HPDE6-E6E7 (cell line): ENCODE measurements at regions not wholly inside any gene's neighbourhood (a gene's known extent, or its start where the extent isn't known, plus 50 kb on each side); places are given as distances from the start of the nearest gene placed in this dataset.
"Not testable (repeated sequence)": the region's sequence is repeated elsewhere in the genome, so short reads cannot be mapped to it uniquely, and the experiment has no call there.

Experiments
- DNase-seq: peaks from one replicate; pipeline ENCODE4 v3.0.0; 2011; ENCODE audit warnings: missing footprints; ENCODE audit errors: extremely low spot score

- DNase-seq: no peak
Observed at GRCh38 chrX:128781506-128781905, 729.3 kb upstream of the ACTRT1 start.

- no peak for DNase-seq
Observed at GRCh38 chrX:128780934-128781333, 728.7 kb upstream of the ACTRT1 start.

GRCh38 chrX:128769495-128769894 is 717.3 kb upstream of the ACTRT1 start:
- no peak for DNase-seq

GRCh38 chrX:128759745-128760144 is 707.5 kb upstream of the ACTRT1 start:
- DNase-seq: no peak

GRCh38 chrX:128759177-128759576 is 707.0 kb upstream of the ACTRT1 start:
- DNase-seq: no peak

GRCh38 chrX:128754130-128754529 is 701.9 kb upstream of the ACTRT1 start:
- no peak for DNase-seq

GRCh38 chrX:128739539-128739938 is 687.3 kb upstream of the ACTRT1 start:
- no peak for DNase-seq

GRCh38 chrX:128728943-128729342 is 676.7 kb upstream of the ACTRT1 start:
- no peak for DNase-seq

- no peak for DNase-seq
Observed at GRCh38 chrX:128717635-128718578, 665.7 kb upstream of the ACTRT1 start.

- no peak for DNase-seq
Observed at GRCh38 chrX:128714425-128714824, 662.2 kb upstream of the ACTRT1 start.

- no peak for DNase-seq
Observed at GRCh38 chrX:128699716-128700285, 647.6 kb upstream of the ACTRT1 start.

- DNase-seq: no peak
Observed at GRCh38 chrX:128698573-128699181, 646.5 kb upstream of the ACTRT1 start.

- no peak for DNase-seq
Observed at GRCh38 chrX:128691872-128692271, 639.7 kb upstream of the ACTRT1 start.

- DNase-seq: no peak
Observed at GRCh38 chrX:128685387-128685786, 633.2 kb upstream of the ACTRT1 start.

GRCh38 chrX:128676651-128677050 is 624.4 kb upstream of the ACTRT1 start:
- DNase-seq: no peak

GRCh38 chrX:128674326-128675086 is 622.3 kb upstream of the ACTRT1 start:
- not testable (repeated sequence) for DNase-seq

- no peak for DNase-seq
Observed at GRCh38 chrX:128664211-128664610, 612.0 kb upstream of the ACTRT1 start.

- no peak for DNase-seq
Observed at GRCh38 chrX:128653524-128654060, 601.4 kb upstream of the ACTRT1 start.

- no peak for DNase-seq
Observed at GRCh38 chrX:128650326-128650725, 598.1 kb upstream of the ACTRT1 start.

GRCh38 chrX:128634754-128635153 is 582.6 kb upstream of the ACTRT1 start:
- no peak for DNase-seq

GRCh38 chrX:128623361-128623760 is 571.2 kb upstream of the ACTRT1 start:
- no peak for DNase-seq

GRCh38 chrX:128622296-128622695 is 570.1 kb upstream of the ACTRT1 start:
- no peak for DNase-seq
